Duodenal mucosa (tissue), 2 donors: ENCODE measurements at regions not wholly inside any gene's neighbourhood (a gene's known extent, or its start where the extent isn't known, plus 50 kb on each side); places are given as distances from the start of the nearest gene placed in this dataset.

Experiments used
- H3K27ac ChIP-seq: one replicate; pipeline ENCODE4 v1.7.0; 2013; ENCODE audit warnings: low read depth, low read length
- H3K27me3 ChIP-seq, 2 donors: one replicate each; pipeline ENCODE4 v1.7.0; 2013; ENCODE audit warnings: low read length in 2 of 2, control low read depth in 1 of 2; ENCODE audit not compliant: insufficient read depth in 2 of 2, control insufficient read depth in 1 of 2
- H3K36me3 ChIP-seq, 2 donors: one replicate each; pipeline ENCODE4 v1.7.0; 2013; ENCODE audit warnings: low read length in 2 of 2, control low read depth in 1 of 2; ENCODE audit not compliant: insufficient read depth in 2 of 2, control insufficient read depth in 1 of 2
- H3K4me1 ChIP-seq, 2 donors: one replicate each; pipeline ENCODE4 v1.7.0; 2013; ENCODE audit warnings: low read length in 2 of 2, control low read depth in 1 of 2; ENCODE audit not compliant: insufficient read depth in 2 of 2, control insufficient read depth in 1 of 2
- H3K4me3 ChIP-seq, 2 donors: one replicate each; pipeline ENCODE4 v1.7.0; 2013; ENCODE audit warnings: low read length in 2 of 2, low read depth in 1 of 2
- H3K9ac ChIP-seq, 2 donors: one replicate each; pipeline ENCODE4 v1.7.0; 2013; ENCODE audit warnings: low read length in 2 of 2, low read depth in 1 of 2
- H3K9me3 ChIP-seq, 2 donors: one replicate each; pipeline ENCODE4 v1.7.0; 2013; ENCODE audit warnings: low read length in 2 of 2, control low read depth in 1 of 2; ENCODE audit not compliant: control insufficient read depth in 1 of 2

GRCh38 chr12:77751939-77752338, 78.8 kb upstream of the NAV3 start:
- H3K9ac ChIP-seq: no peak overlapping the region
- no peaks in the 10 kb centered on the region for H3K4me1 ChIP-seq
- no peaks in the 10 kb centered on the region for H3K27me3 ChIP-seq
- no peaks in the 10 kb centered on the region for H3K36me3 ChIP-seq
- no peak overlapping the region for H3K4me3 ChIP-seq
- no peaks in the 10 kb centered on the region for H3K9me3 ChIP-seq
- H3K27ac ChIP-seq: no peak overlapping the region

DNA sequence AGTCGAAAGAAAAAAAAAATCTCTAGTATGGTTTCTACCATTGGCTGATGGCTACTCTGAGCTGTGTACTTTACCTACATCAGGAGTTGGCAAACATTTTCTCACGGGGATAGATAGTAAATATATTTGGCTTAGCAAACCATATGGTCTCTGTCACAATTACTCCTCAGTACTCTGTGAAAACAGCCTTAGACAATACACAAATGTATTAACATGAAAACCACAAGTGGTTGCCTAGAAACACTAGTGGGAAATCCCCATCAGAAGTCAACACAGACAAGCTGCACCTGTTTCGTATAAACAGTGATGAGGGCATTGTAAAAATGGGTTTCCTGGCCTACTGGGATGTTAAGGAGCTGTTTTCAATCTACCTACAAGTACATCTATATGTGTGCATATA, 84.6 kb upstream of the NAV3 start:
- H3K9ac ChIP-seq: no peak overlapping the region
- H3K4me1 ChIP-seq: no peaks in the 10 kb centered on the region
- H3K9me3 ChIP-seq: no peaks in the 10 kb centered on the region
- no peaks in the 10 kb centered on the region for H3K27me3 ChIP-seq
- H3K27ac ChIP-seq: no peak overlapping the region
- no peaks in the 10 kb centered on the region for H3K36me3 ChIP-seq
- no peak overlapping the region for H3K4me3 ChIP-seq

DNA sequence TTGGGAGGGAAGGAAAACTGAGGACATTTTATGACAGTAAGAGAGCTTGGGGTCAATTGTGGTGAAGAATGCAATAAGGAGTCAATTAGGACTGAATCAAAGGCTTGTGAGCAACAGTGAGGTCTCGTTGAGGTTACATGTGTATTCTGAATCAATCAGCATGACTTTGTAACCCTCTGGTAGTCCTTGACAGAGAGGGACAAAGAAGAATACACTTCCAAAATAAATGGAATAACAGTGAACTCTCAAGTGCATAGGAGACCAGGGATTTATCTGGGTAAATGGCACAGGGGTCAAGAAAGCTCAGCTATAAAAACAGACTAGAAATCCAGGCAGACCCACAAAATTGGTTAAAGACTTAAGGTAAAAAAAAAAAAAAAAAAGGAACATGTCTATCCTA, 85.1 kb upstream of the NAV3 start:
- Histone ChIP-seq H3K9ac (no peak overlapping the region), H3K9me3 (no peaks in the 10 kb centered on the region), H3K36me3 (no peaks in the 10 kb centered on the region), H3K27me3 (no peaks in the 10 kb centered on the region), H3K4me1 (no peaks in the 10 kb centered on the region), H3K4me3 (no peak overlapping the region), H3K27ac (no peak overlapping the region)

- H3K27me3 ChIP-seq: no peaks in the 10 kb centered on the region
- H3K9me3 ChIP-seq: no peaks in the 10 kb centered on the region
- no peaks in the 10 kb centered on the region for H3K36me3 ChIP-seq
- no peak overlapping the region for H3K9ac ChIP-seq
- no peaks in the 10 kb centered on the region for H3K4me1 ChIP-seq
- H3K4me3 ChIP-seq: no peak overlapping the region
- H3K27ac ChIP-seq: no peak overlapping the region
These were observed 88.1 kb upstream of the NAV3 start for GRCh38 chr12:77742631-77743030.

- H3K36me3 ChIP-seq: no peaks in the 10 kb centered on the region
- no peak overlapping the region for H3K9ac ChIP-seq
- H3K9me3 ChIP-seq: no peaks in the 10 kb centered on the region
- no peaks in the 10 kb centered on the region for H3K4me1 ChIP-seq
- H3K27me3 ChIP-seq: no peaks in the 10 kb centered on the region
- H3K27ac ChIP-seq: no peak overlapping the region
- H3K4me3 ChIP-seq: no peak overlapping the region
These were observed 88.6 kb upstream of the NAV3 start for GRCh38 chr12:77741974-77742517.

- no peaks in the 10 kb centered on the region for H3K9me3 ChIP-seq
- H3K4me3 ChIP-seq: no peak overlapping the region
These were observed 94.3 kb upstream of the NAV3 start for GRCh38 chr12:77736219-77736965.

DNA sequence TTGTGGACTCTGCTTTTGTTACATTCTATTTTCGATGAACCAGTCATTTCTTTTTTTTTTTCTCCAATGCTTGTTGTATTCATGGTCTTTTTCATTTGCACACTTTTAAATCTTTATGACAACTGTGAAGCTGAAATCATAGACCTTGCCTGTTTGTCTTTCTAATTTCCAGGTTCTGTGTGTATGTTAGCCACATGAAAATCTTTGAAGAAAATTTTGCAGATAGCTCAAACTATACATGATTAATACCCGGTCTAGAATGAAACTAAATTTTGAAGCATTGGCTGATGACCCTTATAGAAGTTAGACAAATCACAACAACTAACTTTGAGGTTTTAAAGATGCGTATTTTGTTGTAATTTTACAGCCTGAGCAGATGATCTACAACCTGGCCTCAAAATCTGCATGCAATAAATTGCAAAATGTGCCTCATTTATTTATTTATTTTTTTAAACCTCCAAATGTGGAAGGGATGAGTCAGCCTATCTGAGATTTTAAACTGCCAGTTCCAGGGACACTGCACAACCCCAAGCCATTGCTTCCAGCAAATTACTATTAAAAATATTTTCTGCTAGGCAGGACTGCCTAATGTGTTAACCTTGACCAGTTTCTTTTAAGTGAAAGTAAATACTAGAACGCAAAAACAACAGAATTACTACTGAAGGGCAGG, 96.3 kb upstream of the NAV3 start:
- H3K36me3 ChIP-seq: no peaks in the 10 kb centered on the region
- no peak overlapping the region for H3K9ac ChIP-seq
- H3K27me3 ChIP-seq: no peaks in the 10 kb centered on the region
- H3K27ac ChIP-seq: no peak overlapping the region
- no peaks in the 10 kb centered on the region for H3K9me3 ChIP-seq
- H3K4me1 ChIP-seq: no peaks in the 10 kb centered on the region
- H3K4me3 ChIP-seq: no peak overlapping the region

More at GRCh38 chr12:77736219-77736965, 94.3 kb upstream of the NAV3 start:
- no peak overlapping the region for H3K9ac ChIP-seq
- no peaks in the 10 kb centered on the region for H3K36me3 ChIP-seq
- H3K4me1 ChIP-seq: no peaks in the 10 kb centered on the region
- H3K27me3 ChIP-seq: no peaks in the 10 kb centered on the region
- H3K27ac ChIP-seq: no peak overlapping the region

GRCh38 chr12:77728018-77728417, 102.7 kb upstream of the NAV3 start:
- Histone ChIP-seq H3K4me3 (no peak overlapping the region), H3K27me3 (no peaks in the 10 kb centered on the region), H3K27ac (no peak overlapping the region)

DNA sequence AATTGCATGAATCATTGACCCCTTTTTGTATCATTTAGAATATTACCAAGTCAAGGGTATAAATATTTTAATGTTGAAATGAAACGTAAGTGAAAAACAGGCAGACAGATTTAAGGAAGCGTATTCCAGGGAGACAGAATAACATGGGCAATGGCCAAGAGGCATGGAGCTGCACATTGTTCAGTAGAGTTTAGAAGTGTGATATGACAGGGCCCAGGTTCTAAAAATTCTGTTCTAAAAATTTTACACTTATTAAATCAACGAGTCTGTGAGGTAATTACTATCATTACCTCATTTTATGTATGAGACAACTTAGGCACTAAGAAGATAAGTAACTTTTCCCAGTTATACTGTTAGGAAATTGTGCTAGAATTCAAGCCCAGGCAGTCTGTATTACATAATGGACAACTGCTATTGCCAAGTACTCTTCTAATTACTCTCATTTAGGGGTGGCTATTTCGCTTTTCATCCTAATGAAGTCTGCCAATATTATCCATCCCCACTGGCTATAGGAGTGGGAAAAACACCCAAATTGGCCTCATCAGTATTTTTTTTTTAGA, 103.2 kb upstream of the NAV3 start:
- Histone ChIP-seq H3K4me1 (no peaks in the 10 kb centered on the region), H3K9me3 (no peaks in the 10 kb centered on the region), H3K27ac (no peak overlapping the region), H3K36me3 (no peaks in the 10 kb centered on the region), H3K27me3 (no peaks in the 10 kb centered on the region), H3K9ac (no peak overlapping the region), H3K4me3 (no peak overlapping the region)

More at GRCh38 chr12:77728018-77728417, 102.7 kb upstream of the NAV3 start:
- no peaks in the 10 kb centered on the region for H3K4me1 ChIP-seq
- H3K9ac ChIP-seq: no peak overlapping the region
- H3K36me3 ChIP-seq: no peaks in the 10 kb centered on the region
- H3K9me3 ChIP-seq: no peaks in the 10 kb centered on the region

DNA sequence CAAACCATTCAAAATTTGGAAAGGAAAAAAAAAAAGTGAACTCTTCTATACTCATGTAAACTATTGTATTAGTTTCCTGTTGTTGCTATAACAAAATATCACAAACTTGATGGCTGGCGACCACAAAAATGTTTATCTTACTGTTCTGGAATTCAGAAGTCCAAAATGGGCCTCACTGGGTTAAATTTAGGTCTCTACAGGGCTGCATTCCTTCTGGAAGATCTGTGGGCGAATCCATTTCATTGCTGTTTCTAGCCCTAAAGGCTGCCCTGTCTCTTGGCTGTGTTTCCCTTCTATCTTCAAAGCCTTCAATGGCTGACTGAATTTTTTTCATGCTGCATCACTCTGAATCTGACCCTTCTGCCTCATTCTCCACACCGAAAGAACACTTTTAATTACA, 105.1 kb upstream of the NAV3 start:
- Histone ChIP-seq H3K27me3 (no peaks in the 10 kb centered on the region), H3K36me3 (no peaks in the 10 kb centered on the region), H3K4me3 (no peak overlapping the region), H3K9ac (no peak overlapping the region), H3K9me3 (no peaks in the 10 kb centered on the region), H3K27ac (no peak overlapping the region), H3K4me1 (no peaks in the 10 kb centered on the region)
